ENCODE measurements at regions not wholly inside any gene's neighbourhood (a gene's known extent, or its start where the extent isn't known, plus 50 kb on each side); places are given as distances from the start of the nearest gene placed in this dataset.
A peak's percentile ranks its signal among the peaks of the same experiment; 100 is the strongest.

- Histone ChIP-seq H3K4me1 (ENCODE audit: control insufficient read depth, insufficient read depth, low read length) (no peaks in the 10 kb centered on the region; the same call in 1 of the 2 replicates), H3K4me3 (ENCODE audit: low read depth in 2 of 2, low read length in 2 of 2) (no peak overlapping the region), H3K27ac (ENCODE audit: low read length) (peak overlapping the region; percentile 25; the same call in 1 of the 2 replicates), H3K9me3 (ENCODE audit: control insufficient read depth, insufficient read depth, low read depth, low read length) (no peaks in the 10 kb centered on the region), H3K36me3 (ENCODE audit: control insufficient read depth, insufficient read depth, low read length) (no peaks in the 10 kb centered on the region), H3K27me3 (ENCODE audit: control insufficient read depth, insufficient read depth, low read length) (no peaks in the 10 kb centered on the region)
- in situ Hi-C loops (cut with HindIII; ENCODE audit: low pct_unique_long_range_greater_than_20kb, low sequenced_read_pairs), result no loop called here
- ChIA-PET CTCF (no interaction called here), POLR2A (no interaction called here)
- DNase-seq (ENCODE audit: low read depth, low spot score) (no peak), ATAC-seq (no peak)
- intact Hi-C loops (cut with micrococcal nuclease; ENCODE audit: unreplicated experiment), result no loop called here
- TF ChIP-seq POLR2AphosphoS5 (IDR thresholded peaks at IDR 0.05; ENCODE audit: low read depth, low read length) (no peak), REST (IDR thresholded peaks at IDR 0.05; ENCODE audit: insufficient read depth in 1 of 2, low read depth in 2 of 2, low read length in 1 of 2) (no peak), CTCF (IDR thresholded peaks at IDR 0.05) (no peak), TCF7L2 (IDR thresholded peaks at IDR 0.05; ENCODE audit: low read depth, low read length) (no peak), SIN3A (IDR thresholded peaks at IDR 0.05; ENCODE audit: borderline replicate concordance, insufficient read depth, low read depth, low read length) (no peak)
- BruUV-seq (replicated peaks), result no TSS peak
Measured at GRCh38 chr5:126104951-126105350, 318.3 kb upstream of the GRAMD2B start.

GRCh38 chr5:126106029-126106428 is 317.2 kb upstream of the GRAMD2B start:
- H3K36me3 ChIP-seq (ENCODE audit: control insufficient read depth, insufficient read depth, low read length), result no peaks in the 10 kb centered on the region
- H3K4me3 ChIP-seq (ENCODE audit: low read depth in 2 of 2, low read length in 2 of 2), result no peak overlapping the region
- in situ Hi-C loops (cut with HindIII; ENCODE audit: low pct_unique_long_range_greater_than_20kb, low sequenced_read_pairs) (no loop called here), intact Hi-C loops (cut with micrococcal nuclease; ENCODE audit: unreplicated experiment) (no loop called here)
- TF ChIP-seq REST (IDR thresholded peaks at IDR 0.05; ENCODE audit: insufficient read depth in 1 of 2, low read depth in 2 of 2, low read length in 1 of 2) (no peak), CTCF (IDR thresholded peaks at IDR 0.05) (no peak), SIN3A (IDR thresholded peaks at IDR 0.05; ENCODE audit: borderline replicate concordance, insufficient read depth, low read depth, low read length) (no peak), TCF7L2 (IDR thresholded peaks at IDR 0.05; ENCODE audit: low read depth, low read length) (no peak)
- ChIA-PET CTCF (no interaction called here), POLR2A (no interaction called here)
- H3K9me3 ChIP-seq (ENCODE audit: control insufficient read depth, insufficient read depth, low read depth, low read length), result no peaks in the 10 kb centered on the region
- H3K27me3 ChIP-seq (ENCODE audit: control insufficient read depth, insufficient read depth, low read length), result no peaks in the 10 kb centered on the region
- no peaks in the 10 kb centered on the region; the same call in 1 of the 2 replicates for H3K4me1 ChIP-seq (ENCODE audit: control insufficient read depth, insufficient read depth, low read length)
- no peak for DNase-seq (ENCODE audit: low read depth, low spot score)
- no TSS peak for BruUV-seq (replicated peaks)
- no peak overlapping the region for H3K27ac ChIP-seq (ENCODE audit: low read length)
- no peak for ATAC-seq
